ENCODE measurements at regions not wholly inside any gene's neighbourhood (a gene's known extent, or its start where the extent isn't known, plus 50 kb on each side); places are given as distances from the start of the nearest gene placed in this dataset.

GRCh38 chr7:112400141-112400540 is 50.1 kb upstream of the IFRD1 start (continued):
- TF ChIP-seq CEBPZ (IDR thresholded peaks at IDR 0.05; ENCODE audit: borderline replicate concordance, low read depth, low read length) (no peak), KDM4B (IDR thresholded peaks at IDR 0.05; ENCODE audit: borderline replicate concordance in 2 of 2, low read depth in 1 of 2) (no peak), SUPT5H (IDR thresholded peaks at IDR 0.05) (no peak), ARHGAP35 (IDR thresholded peaks at IDR 0.05; ENCODE audit: partially characterized antibody) (no peak), FOXJ2 (tag; IDR thresholded peaks at IDR 0.05) (no peak), HDAC3 (IDR thresholded peaks at IDR 0.05; ENCODE audit: borderline replicate concordance, partially characterized antibody) (no peak), GATA2 (CRISPR knock-in tag; IDR thresholded peaks at IDR 0.05) (no peak)
